ENCODE measurements at regions not wholly inside any gene's neighbourhood (a gene's known extent, or its start where the extent isn't known, plus 50 kb on each side); places are given as distances from the start of the nearest gene placed in this dataset.
"Not testable (repeated sequence)": the region's sequence is repeated elsewhere in the genome, so short reads cannot be mapped to it uniquely, and the experiment has no call there.

- DNase-seq; H3K9me3 Mint-ChIP-seq; H3K36me3 Mint-ChIP-seq (ENCODE audit: low read depth); POLR2A ChIA-PET; H3K4me1 Mint-ChIP-seq; H3K27ac Mint-ChIP-seq; CTCF ChIA-PET; H3K4me3 Mint-ChIP-seq: not testable (repeated sequence)
- peaks cover 13% of the 10 kb centered on the region for H3K27me3 Mint-ChIP-seq
Observed at GRCh38 chr17:31770501-31770900, 88.5 kb downstream of the COPRS start.

- DNase-seq; H3K27ac Mint-ChIP-seq; POLR2A ChIA-PET; H3K4me3 Mint-ChIP-seq; H3K4me1 Mint-ChIP-seq; CTCF ChIA-PET; H3K36me3 Mint-ChIP-seq (ENCODE audit: low read depth); H3K9me3 Mint-ChIP-seq: not testable (repeated sequence)
- peaks cover 15% of the 10 kb centered on the region for H3K27me3 Mint-ChIP-seq
Observed at GRCh38 chr17:31761836-31762510, 97.1 kb downstream of the COPRS start.

- Mint-ChIP-seq H3K27ac (no peak overlapping the region), H3K36me3 (ENCODE audit: low read depth) (no peaks in the 10 kb centered on the region), H3K4me3 (no peak overlapping the region), H3K9me3 (no peaks in the 10 kb centered on the region), H3K27me3 (peaks cover 15% of the 10 kb centered on the region), H3K4me1 (peaks cover 5% of the 10 kb centered on the region)
- ChIA-PET CTCF (no interaction called here), POLR2A (no interaction called here)
- DNase-seq, result no peak
Observed at GRCh38 chr17:31758646-31759045, 100.4 kb downstream of the COPRS start.

- Mint-ChIP-seq H3K27ac (no peak overlapping the region), H3K4me1 (peaks cover 5% of the 10 kb centered on the region), H3K4me3 (no peak overlapping the region), H3K9me3 (no peaks in the 10 kb centered on the region), H3K27me3 (peaks cover 9% of the 10 kb centered on the region), H3K36me3 (ENCODE audit: low read depth) (no peaks in the 10 kb centered on the region)
- ChIA-PET CTCF (no interaction called here), POLR2A (no interaction called here)
- no peak for DNase-seq
Observed at GRCh38 chr17:31757097-31757496, 101.9 kb downstream of the COPRS start.

GRCh38 chr17:31754239-31754945 lies 104.7 kb downstream of the COPRS start:
- ChIA-PET POLR2A (interaction anchor here (0.5 kb wide), 1 partner anchor 575 kb away, joined by 3 read pairs; no protein-coding TSS in a partner anchor), CTCF (no interaction called here)
- Mint-ChIP-seq H3K4me1 (no peaks in the 10 kb centered on the region), H3K4me3 (no peak overlapping the region), H3K27me3 (peaks cover 5% of the 10 kb centered on the region), H3K36me3 (ENCODE audit: low read depth) (no peaks in the 10 kb centered on the region), H3K27ac (no peak overlapping the region), H3K9me3 (no peaks in the 10 kb centered on the region)
- no peak for DNase-seq

- Mint-ChIP-seq H3K4me1 (no peaks in the 10 kb centered on the region), H3K36me3 (ENCODE audit: low read depth) (no peaks in the 10 kb centered on the region), H3K9me3 (no peaks in the 10 kb centered on the region), H3K4me3 (no peak overlapping the region), H3K27ac (no peak overlapping the region), H3K27me3 (no peaks in the 10 kb centered on the region)
- DNase-seq, result no peak
- ChIA-PET POLR2A (no interaction called here), CTCF (no interaction called here)
Observed at GRCh38 chr17:31753011-31753410, 106.0 kb downstream of the COPRS start.

GRCh38 chr17:31752584-31752983 lies 106.5 kb downstream of the COPRS start:
- Mint-ChIP-seq H3K4me3 (no peak overlapping the region), H3K36me3 (ENCODE audit: low read depth) (no peaks in the 10 kb centered on the region), H3K27me3 (no peaks in the 10 kb centered on the region), H3K4me1 (no peaks in the 10 kb centered on the region), H3K27ac (no peak overlapping the region), H3K9me3 (no peaks in the 10 kb centered on the region)
- DNase-seq, result no peak
- CTCF ChIA-PET, result no interaction called here
- POLR2A ChIA-PET, result no interaction called here

- Mint-ChIP-seq H3K9me3 (no peaks in the 10 kb centered on the region), H3K4me1 (no peaks in the 10 kb centered on the region), H3K36me3 (ENCODE audit: low read depth) (no peaks in the 10 kb centered on the region), H3K27ac (no peak overlapping the region), H3K27me3 (peaks cover 2% of the 10 kb centered on the region), H3K4me3 (no peak overlapping the region)
- ChIA-PET POLR2A (no interaction called here), CTCF (no interaction called here)
- no peak for DNase-seq
Observed at GRCh38 chr17:31750578-31750977, 108.5 kb downstream of the COPRS start.

GRCh38 chr17:31748881-31749280 lies 110.2 kb downstream of the COPRS start:
- DNase-seq, result no peak
- ChIA-PET CTCF (no interaction called here), POLR2A (no interaction called here)
- Mint-ChIP-seq H3K9me3 (no peaks in the 10 kb centered on the region), H3K36me3 (ENCODE audit: low read depth) (no peaks in the 10 kb centered on the region), H3K27ac (no peak overlapping the region), H3K4me1 (no peaks in the 10 kb centered on the region), H3K27me3 (peaks cover 10% of the 10 kb centered on the region), H3K4me3 (no peak overlapping the region)

GRCh38 chr17:31746884-31747495 lies 112.1 kb downstream of the COPRS start:
- DNase-seq, result no peak
- ChIA-PET CTCF (no interaction called here), POLR2A (no interaction called here)
- peaks cover 23% of the 10 kb centered on the region for H3K27me3 Mint-ChIP-seq
- H3K27ac Mint-ChIP-seq, result no peak overlapping the region
- H3K4me1 Mint-ChIP-seq, result no peaks in the 10 kb centered on the region
- H3K4me3 Mint-ChIP-seq, result no peak overlapping the region
- H3K9me3 Mint-ChIP-seq, result no peaks in the 10 kb centered on the region
- H3K36me3 Mint-ChIP-seq (ENCODE audit: low read depth), result no peaks in the 10 kb centered on the region

GRCh38 chr17:31745964-31746600 lies 113.0 kb downstream of the COPRS start:
- no peak overlapping the region for H3K27ac Mint-ChIP-seq
- CTCF ChIA-PET, result no interaction called here
- POLR2A ChIA-PET, result no interaction called here
- no peak for DNase-seq
- no peaks in the 10 kb centered on the region for H3K4me1 Mint-ChIP-seq
- no peak overlapping the region for H3K4me3 Mint-ChIP-seq
- no peaks in the 10 kb centered on the region for H3K9me3 Mint-ChIP-seq
- H3K36me3 Mint-ChIP-seq (ENCODE audit: low read depth), result no peaks in the 10 kb centered on the region
- peaks cover 25% of the 10 kb centered on the region for H3K27me3 Mint-ChIP-seq

GRCh38 chr17:31744511-31744951 lies 114.5 kb downstream of the COPRS start:
- Mint-ChIP-seq H3K4me3 (no peak overlapping the region), H3K36me3 (ENCODE audit: low read depth) (no peaks in the 10 kb centered on the region), H3K4me1 (no peaks in the 10 kb centered on the region), H3K27ac (no peak overlapping the region), H3K9me3 (no peaks in the 10 kb centered on the region), H3K27me3 (peaks cover 32% of the 10 kb centered on the region)
- ChIA-PET CTCF (no interaction called here), POLR2A (no interaction called here)
- no peak for DNase-seq

- DNase-seq, result no peak
- H3K36me3 Mint-ChIP-seq (ENCODE audit: low read depth), result no peaks in the 10 kb centered on the region
- H3K27me3 Mint-ChIP-seq, result peaks cover 37% of the 10 kb centered on the region
- H3K27ac Mint-ChIP-seq, result no peak overlapping the region
- no peaks in the 10 kb centered on the region for H3K4me1 Mint-ChIP-seq
- H3K9me3 Mint-ChIP-seq, result no peaks in the 10 kb centered on the region
- ChIA-PET CTCF (interaction anchor here (0.7 kb wide), 1 partner anchor 29 kb away, joined by 3 read pairs; no protein-coding TSS in a partner anchor), POLR2A (no interaction called here)
- H3K4me3 Mint-ChIP-seq, result no peak overlapping the region
Observed at GRCh38 chr17:31743797-31744196, 115.2 kb downstream of the COPRS start.
